ENCODE measurements at regions not wholly inside any gene's neighbourhood (a gene's known extent, or its start where the extent isn't known, plus 50 kb on each side); places are given as distances from the start of the nearest gene placed in this dataset.
"Not testable (repeated sequence)": the region's sequence is repeated elsewhere in the genome, so short reads cannot be mapped to it uniquely, and the experiment has no call there.

DNA sequence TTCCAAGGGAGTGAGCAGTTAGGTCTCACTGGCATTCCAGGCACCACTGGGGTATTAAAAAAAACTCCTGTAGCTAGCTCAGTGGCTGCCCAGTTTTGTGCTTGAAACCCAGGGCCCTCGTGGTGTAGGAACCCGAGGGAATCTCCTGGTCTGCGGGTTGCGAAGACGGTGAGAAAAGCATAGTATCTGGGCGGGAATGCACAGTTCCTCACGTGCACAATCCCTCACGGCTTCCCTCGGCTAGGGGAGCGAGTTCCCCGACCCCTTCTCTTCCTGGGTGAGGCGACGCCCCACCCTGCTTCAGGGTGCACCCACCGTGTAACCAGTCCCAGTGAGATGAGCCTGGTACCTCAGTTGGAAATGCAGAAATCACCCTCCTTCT, 50.5 kb upstream of the PGBD5 start:
- no peak for DNase-seq (ENCODE audit: low spot score)

DNA sequence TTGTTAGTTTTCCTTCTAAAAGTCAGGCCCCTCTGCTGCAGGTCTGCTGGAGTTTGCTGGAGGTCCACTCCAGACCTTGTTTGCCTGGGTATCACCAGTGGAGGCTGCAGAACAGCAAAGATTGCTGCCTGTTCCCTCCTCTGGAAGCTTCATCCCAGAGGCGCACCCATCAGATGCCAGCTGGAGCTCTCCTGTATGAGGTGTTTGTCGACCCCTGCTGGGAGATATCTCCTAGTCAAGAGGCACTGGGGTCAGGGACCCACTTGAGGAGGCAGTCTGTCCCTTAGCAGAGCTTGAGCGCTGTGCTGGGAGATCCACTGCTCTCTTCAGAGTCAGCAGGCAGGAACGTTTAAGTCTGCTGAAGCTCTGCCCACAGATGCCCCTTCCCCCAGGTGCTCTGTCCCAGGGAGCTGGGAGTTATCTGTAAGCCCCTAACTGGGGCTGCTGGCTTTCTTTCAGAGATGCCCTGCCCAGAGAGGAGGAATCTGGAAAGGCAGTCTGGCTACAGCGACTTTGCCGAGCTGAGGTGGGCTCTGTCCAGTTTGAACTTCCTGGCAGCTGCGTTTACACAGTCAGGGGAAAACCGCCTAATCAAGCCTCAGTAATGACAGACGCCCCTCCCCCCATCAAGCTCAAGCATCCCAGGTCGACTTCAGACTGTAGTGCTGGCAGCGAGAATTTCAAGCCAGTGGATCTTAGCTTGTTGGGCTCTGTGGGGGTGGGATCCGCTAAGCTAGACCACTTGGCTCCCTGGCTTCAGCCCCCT, 49.9 kb upstream of the PGBD5 start:
- not testable (repeated sequence) for DNase-seq (ENCODE audit: low spot score)
